ENCODE measurements at regions not wholly inside any gene's neighbourhood (a gene's known extent, or its start where the extent isn't known, plus 50 kb on each side); places are given as distances from the start of the nearest gene placed in this dataset.

GRCh38 chr14:39863441-39863840, 431.2 kb upstream of the FBXO33 start:
- no peak overlapping the region for H3K4me2 ChIP-seq (ENCODE audit: low read length)
- H3K36me3 ChIP-seq (ENCODE audit: control insufficient read depth in 1 of 2, insufficient read depth in 2 of 2, low read length in 2 of 2), result no peaks in the 10 kb centered on the region
- peak overlapping the region; percentile 30 for H2BK12ac ChIP-seq (ENCODE audit: low read length)
- H4K91ac ChIP-seq (ENCODE audit: low read depth, low read length), result no peak overlapping the region
- H3K79me1 ChIP-seq (ENCODE audit: low read length), result peaks cover 3% of the 10 kb centered on the region
- H3K9ac ChIP-seq (ENCODE audit: low read length), result no peak overlapping the region
- H3K4me1 ChIP-seq (ENCODE audit: control insufficient read depth in 1 of 2, insufficient read depth in 2 of 2, low read length in 2 of 2), result peaks cover 0 to 2% of the 10 kb centered on the region in 2 experiments
- no peaks in the 10 kb centered on the region for H3K9me3 ChIP-seq (ENCODE audit: insufficient read depth, low read depth, low read length)
- WGBS (ENCODE audit: extremely low coverage, insufficient coverage, insufficient read length), result no CpG with 5 or more reads among the region's 1 CpG
- no peak overlapping the region for H3K4me3 ChIP-seq (ENCODE audit: low read depth, low read length)
- H4K8ac ChIP-seq (ENCODE audit: low read depth, low read length), result no peak overlapping the region
- H2AK5ac ChIP-seq (ENCODE audit: low read length), result no peak overlapping the region
- H2BK5ac ChIP-seq (ENCODE audit: low read depth, low read length, poor library complexity), result no peak overlapping the region
- H3K79me2 ChIP-seq (ENCODE audit: control insufficient read depth, insufficient read depth, low read length, poor library complexity), result no peaks in the 10 kb centered on the region
- DNase-seq, result no peak
- H4K12ac ChIP-seq (ENCODE audit: low read depth, low read length), result no peak overlapping the region
- no peak overlapping the region for H3K23ac ChIP-seq (ENCODE audit: low read length)
- no peaks in the 10 kb centered on the region for H3K27me3 ChIP-seq (ENCODE audit: insufficient read depth, low read length)
- no peak overlapping the region for H3K27ac ChIP-seq (ENCODE audit: low read depth, low read length)
- no peak overlapping the region for H2AFZ ChIP-seq (ENCODE audit: insufficient read depth, low read length, poor library complexity)
- no peak overlapping the region for H3K18ac ChIP-seq (ENCODE audit: low read length)
- no peak overlapping the region for H3K14ac ChIP-seq (ENCODE audit: low read length)
- no peak overlapping the region for H2BK120ac ChIP-seq (ENCODE audit: insufficient read depth, low read length, poor library complexity)
- no peak overlapping the region for H3K4ac ChIP-seq (ENCODE audit: low read depth, low read length)

- no peak overlapping the region for H3K27ac ChIP-seq (ENCODE audit: low read depth, low read length)
- no peak overlapping the region for H3K18ac ChIP-seq (ENCODE audit: low read length)
- no peak overlapping the region for H3K23ac ChIP-seq (ENCODE audit: low read length)
- peaks cover 3% of the 10 kb centered on the region for H3K79me1 ChIP-seq (ENCODE audit: low read length)
- H3K4ac ChIP-seq (ENCODE audit: low read depth, low read length), result no peak overlapping the region
- no peak overlapping the region for H3K14ac ChIP-seq (ENCODE audit: low read length)
- peaks cover 0 to 2% of the 10 kb centered on the region in 2 experiments for H3K4me1 ChIP-seq (ENCODE audit: control insufficient read depth in 1 of 2, insufficient read depth in 2 of 2, low read length in 2 of 2)
- no peaks in the 10 kb centered on the region for H3K79me2 ChIP-seq (ENCODE audit: control insufficient read depth, insufficient read depth, low read length, poor library complexity)
- no peak for DNase-seq
- no CpG with 5 or more reads among the region's 2 CpGs for WGBS (ENCODE audit: extremely low coverage, insufficient coverage, insufficient read length)
- H4K8ac ChIP-seq (ENCODE audit: low read depth, low read length), result no peak overlapping the region
- no peaks in the 10 kb centered on the region for H3K36me3 ChIP-seq (ENCODE audit: control insufficient read depth in 1 of 2, insufficient read depth in 2 of 2, low read length in 2 of 2)
- no peak overlapping the region for H4K12ac ChIP-seq (ENCODE audit: low read depth, low read length)
- H3K9me3 ChIP-seq (ENCODE audit: insufficient read depth, low read depth, low read length), result no peaks in the 10 kb centered on the region
- no peak overlapping the region for H2BK5ac ChIP-seq (ENCODE audit: low read depth, low read length, poor library complexity)
- no peak overlapping the region for H3K9ac ChIP-seq (ENCODE audit: low read length)
- H4K91ac ChIP-seq (ENCODE audit: low read depth, low read length), result no peak overlapping the region
- no peak overlapping the region for H3K4me2 ChIP-seq (ENCODE audit: low read length)
- H2AK5ac ChIP-seq (ENCODE audit: low read length), result no peak overlapping the region
- no peaks in the 10 kb centered on the region for H3K27me3 ChIP-seq (ENCODE audit: insufficient read depth, low read length)
- no peak overlapping the region for H2BK120ac ChIP-seq (ENCODE audit: insufficient read depth, low read length, poor library complexity)
- H3K4me3 ChIP-seq (ENCODE audit: low read depth, low read length), result no peak overlapping the region
- no peak overlapping the region for H2AFZ ChIP-seq (ENCODE audit: insufficient read depth, low read length, poor library complexity)
- H2BK12ac ChIP-seq (ENCODE audit: low read length), result no peak overlapping the region
These were observed 429.5 kb upstream of the FBXO33 start for GRCh38 chr14:39861696-39862095.

GRCh38 chr14:39861229-39861600, 429.0 kb upstream of the FBXO33 start:
- peak overlapping the region; percentile 32 for H4K91ac ChIP-seq (ENCODE audit: low read depth, low read length)
- no peak overlapping the region for H3K9ac ChIP-seq (ENCODE audit: low read length)
- no peak for DNase-seq
- H3K23ac ChIP-seq (ENCODE audit: low read length), result no peak overlapping the region
- no peak overlapping the region for H2AK5ac ChIP-seq (ENCODE audit: low read length)
- no peak overlapping the region for H2BK120ac ChIP-seq (ENCODE audit: insufficient read depth, low read length, poor library complexity)
- no peak overlapping the region for H2AFZ ChIP-seq (ENCODE audit: insufficient read depth, low read length, poor library complexity)
- no peak overlapping the region for H3K4me2 ChIP-seq (ENCODE audit: low read length)
- no peaks in the 10 kb centered on the region for H3K36me3 ChIP-seq (ENCODE audit: control insufficient read depth in 1 of 2, insufficient read depth in 2 of 2, low read length in 2 of 2)
- no peaks in the 10 kb centered on the region for H3K9me3 ChIP-seq (ENCODE audit: insufficient read depth, low read depth, low read length)
- peaks cover 3% of the 10 kb centered on the region for H3K79me1 ChIP-seq (ENCODE audit: low read length)
- H3K4ac ChIP-seq (ENCODE audit: low read depth, low read length), result no peak overlapping the region
- no peak overlapping the region for H4K8ac ChIP-seq (ENCODE audit: low read depth, low read length)
- peak overlapping the region; percentile 52 for H2BK5ac ChIP-seq (ENCODE audit: low read depth, low read length, poor library complexity)
- H3K4me3 ChIP-seq (ENCODE audit: low read depth, low read length), result no peak overlapping the region
- no peak overlapping the region for H4K12ac ChIP-seq (ENCODE audit: low read depth, low read length)
- H3K14ac ChIP-seq (ENCODE audit: low read length), result no peak overlapping the region
- no CpG with 5 or more reads among the region's 4 CpGs for WGBS (ENCODE audit: extremely low coverage, insufficient coverage, insufficient read length)
- peaks cover 0 to 2% of the 10 kb centered on the region in 2 experiments for H3K4me1 ChIP-seq (ENCODE audit: control insufficient read depth in 1 of 2, insufficient read depth in 2 of 2, low read length in 2 of 2)
- H2BK12ac ChIP-seq (ENCODE audit: low read length), result peak overlapping the region; percentile 89
- H3K27ac ChIP-seq (ENCODE audit: low read depth, low read length), result no peak overlapping the region
- H3K27me3 ChIP-seq (ENCODE audit: insufficient read depth, low read length), result no peaks in the 10 kb centered on the region
- H3K79me2 ChIP-seq (ENCODE audit: control insufficient read depth, insufficient read depth, low read length, poor library complexity), result no peaks in the 10 kb centered on the region
- no peak overlapping the region for H3K18ac ChIP-seq (ENCODE audit: low read length)

GRCh38 chr14:39860596-39861228, 428.5 kb upstream of the FBXO33 start:
- DNase-seq, result no peak
- H3K9ac ChIP-seq (ENCODE audit: low read length), result no peak overlapping the region
- no peak overlapping the region for H3K14ac ChIP-seq (ENCODE audit: low read length)
- peak overlapping the region; percentile 75 for H4K8ac ChIP-seq (ENCODE audit: low read depth, low read length)
- H3K23ac ChIP-seq (ENCODE audit: low read length), result no peak overlapping the region
- H3K79me1 ChIP-seq (ENCODE audit: low read length), result peaks cover 3% of the 10 kb centered on the region
- H3K4me3 ChIP-seq (ENCODE audit: low read depth, low read length), result no peak overlapping the region
- H2BK120ac ChIP-seq (ENCODE audit: insufficient read depth, low read length, poor library complexity), result peak overlapping the region; percentile 50
- no peaks in the 10 kb centered on the region for H3K36me3 ChIP-seq (ENCODE audit: control insufficient read depth in 1 of 2, insufficient read depth in 2 of 2, low read length in 2 of 2)
- H3K18ac ChIP-seq (ENCODE audit: low read length), result no peak overlapping the region
- H3K4me2 ChIP-seq (ENCODE audit: low read length), result no peak overlapping the region
- no peak overlapping the region for H3K4ac ChIP-seq (ENCODE audit: low read depth, low read length)
- H2AFZ ChIP-seq (ENCODE audit: insufficient read depth, low read length, poor library complexity), result no peak overlapping the region
- no peaks in the 10 kb centered on the region for H3K27me3 ChIP-seq (ENCODE audit: insufficient read depth, low read length)
- peak overlapping the region; percentile 82 for H2AK5ac ChIP-seq (ENCODE audit: low read length)
- H3K4me1 ChIP-seq (ENCODE audit: control insufficient read depth in 1 of 2, insufficient read depth in 2 of 2, low read length in 2 of 2), result peaks cover 0 to 2% of the 10 kb centered on the region in 2 experiments
- no peak overlapping the region for H4K12ac ChIP-seq (ENCODE audit: low read depth, low read length)
- H3K27ac ChIP-seq (ENCODE audit: low read depth, low read length), result no peak overlapping the region
- H2BK12ac ChIP-seq (ENCODE audit: low read length), result peak overlapping the region; percentile 73
- H3K9me3 ChIP-seq (ENCODE audit: insufficient read depth, low read depth, low read length), result no peaks in the 10 kb centered on the region
- no CpG with 5 or more reads among the region's 8 CpGs for WGBS (ENCODE audit: extremely low coverage, insufficient coverage, insufficient read length)
- H2BK5ac ChIP-seq (ENCODE audit: low read depth, low read length, poor library complexity), result no peak overlapping the region
- H4K91ac ChIP-seq (ENCODE audit: low read depth, low read length), result peak overlapping the region; percentile 75
- H3K79me2 ChIP-seq (ENCODE audit: control insufficient read depth, insufficient read depth, low read length, poor library complexity), result no peaks in the 10 kb centered on the region

All from trophoblast cell (in vitro differentiated cells and primary cell).